ENCODE measurements at regions not wholly inside any gene's neighbourhood (a gene's known extent, or its start where the extent isn't known, plus 50 kb on each side); places are given as distances from the start of the nearest gene placed in this dataset.

GRCh38 chr18:60050821-60051220, 151.0 kb downstream of the PMAIP1 start:
- DNase-seq (no peak), ATAC-seq (no peak)
- Histone ChIP-seq H3K27me3 (ENCODE audit: insufficient read depth in 3 of 3, low read length in 2 of 3) (peaks cover 0 to 2% (median 0%) of the 10 kb centered on the region in 3 donors), H3K36me3 (ENCODE audit: insufficient read depth in 1 of 2, low read depth in 1 of 2) (no peaks in the 10 kb centered on the region), H3K27ac (no peak overlapping the region), H3K9me3 (no peaks in the 10 kb centered on the region), H3K4me3 (no peak overlapping the region), H3K4me1 (no peaks in the 10 kb centered on the region)
- TF ChIP-seq CTCF (IDR thresholded peaks at IDR 0.05), result no peak
- intact Hi-C loops (cut with DNase I), result no loop called here
- 81 to 93% (median 91%) methylated on average over 1 of the region's 1 CpG for WGBS, 3 donors

- intact Hi-C loops (cut with DNase I), result no loop called here
- DNase-seq (no peak), ATAC-seq (no peak)
- no peaks in the 10 kb centered on the region for H3K4me1 ChIP-seq
- H3K36me3 ChIP-seq (ENCODE audit: insufficient read depth in 1 of 2, low read depth in 1 of 2), result no peaks in the 10 kb centered on the region
- H3K27ac ChIP-seq, result no peak overlapping the region
- no peak overlapping the region for H3K4me3 ChIP-seq
- H3K9me3 ChIP-seq, result no peaks in the 10 kb centered on the region
- H3K27me3 ChIP-seq (ENCODE audit: insufficient read depth in 3 of 3, low read length in 2 of 3), result peaks cover 0 to 2% (median 0%) of the 10 kb centered on the region in 3 donors
- no peak for TF ChIP-seq CTCF (IDR thresholded peaks at IDR 0.05)
Measured at GRCh38 chr18:60049172-60049571, 149.4 kb downstream of the PMAIP1 start.

GRCh38 chr18:60047556-60047955, 147.8 kb downstream of the PMAIP1 start:
- no peak for DNase-seq
- TF ChIP-seq CTCF (IDR thresholded peaks at IDR 0.05), result no peak
- Histone ChIP-seq H3K27me3 (ENCODE audit: insufficient read depth in 3 of 3, low read length in 2 of 3) (peaks cover 0 to 2% (median 0%) of the 10 kb centered on the region in 3 donors), H3K4me3 (no peak overlapping the region), H3K9me3 (no peaks in the 10 kb centered on the region), H3K4me1 (no peaks in the 10 kb centered on the region), H3K36me3 (ENCODE audit: insufficient read depth in 1 of 2, low read depth in 1 of 2) (no peaks in the 10 kb centered on the region), H3K27ac (no peak overlapping the region)
- intact Hi-C loops (cut with DNase I), result no loop called here
- no peak for ATAC-seq

GRCh38 chr18:60044290-60045006, 144.7 kb downstream of the PMAIP1 start:
- H3K27me3 ChIP-seq (ENCODE audit: insufficient read depth in 3 of 3, low read length in 2 of 3), result no peaks in the 10 kb centered on the region
- H3K27ac ChIP-seq, result no peak overlapping the region
- H3K9me3 ChIP-seq, result no peaks in the 10 kb centered on the region
- no peak for ATAC-seq
- no peak for DNase-seq
- intact Hi-C loops (cut with DNase I), result no loop called here
- no peaks in the 10 kb centered on the region for H3K4me1 ChIP-seq
- no peaks in the 10 kb centered on the region for H3K36me3 ChIP-seq (ENCODE audit: insufficient read depth in 1 of 2, low read depth in 1 of 2)
- no peak overlapping the region for H3K4me3 ChIP-seq
- 54 to 68% (median 59%) methylated on average over 2 of the region's 2 CpGs for whole genome bisulfite sequencing, 3 donors
- no peak for TF ChIP-seq CTCF (IDR thresholded peaks at IDR 0.05)

- no peaks in the 10 kb centered on the region for H3K36me3 ChIP-seq (ENCODE audit: insufficient read depth in 1 of 2, low read depth in 1 of 2)
- no peak for ATAC-seq
- no peak overlapping the region for H3K4me3 ChIP-seq
- H3K9me3 ChIP-seq, result no peaks in the 10 kb centered on the region
- no peaks in the 10 kb centered on the region for H3K27me3 ChIP-seq (ENCODE audit: insufficient read depth in 3 of 3, low read length in 2 of 3)
- H3K4me1 ChIP-seq, result no peaks in the 10 kb centered on the region
- no peak for DNase-seq
- H3K27ac ChIP-seq, result no peak overlapping the region
- intact Hi-C loops (cut with DNase I), result no loop called here
- 92 to 100% (median 94%) methylated on average over 1 of the region's 1 CpG for WGBS, 3 donors
- TF ChIP-seq CTCF (IDR thresholded peaks at IDR 0.05), result no peak
Measured at GRCh38 chr18:60040971-60041370, 141.2 kb downstream of the PMAIP1 start.

All from psoas muscle (tissue), 7 donors.